ENCODE measurements at regions not wholly inside any gene's neighbourhood (a gene's known extent, or its start where the extent isn't known, plus 50 kb on each side); places are given as distances from the start of the nearest gene placed in this dataset.
"Not testable (repeated sequence)": the region's sequence is repeated elsewhere in the genome, so short reads cannot be mapped to it uniquely, and the experiment has no call there.

DNA sequence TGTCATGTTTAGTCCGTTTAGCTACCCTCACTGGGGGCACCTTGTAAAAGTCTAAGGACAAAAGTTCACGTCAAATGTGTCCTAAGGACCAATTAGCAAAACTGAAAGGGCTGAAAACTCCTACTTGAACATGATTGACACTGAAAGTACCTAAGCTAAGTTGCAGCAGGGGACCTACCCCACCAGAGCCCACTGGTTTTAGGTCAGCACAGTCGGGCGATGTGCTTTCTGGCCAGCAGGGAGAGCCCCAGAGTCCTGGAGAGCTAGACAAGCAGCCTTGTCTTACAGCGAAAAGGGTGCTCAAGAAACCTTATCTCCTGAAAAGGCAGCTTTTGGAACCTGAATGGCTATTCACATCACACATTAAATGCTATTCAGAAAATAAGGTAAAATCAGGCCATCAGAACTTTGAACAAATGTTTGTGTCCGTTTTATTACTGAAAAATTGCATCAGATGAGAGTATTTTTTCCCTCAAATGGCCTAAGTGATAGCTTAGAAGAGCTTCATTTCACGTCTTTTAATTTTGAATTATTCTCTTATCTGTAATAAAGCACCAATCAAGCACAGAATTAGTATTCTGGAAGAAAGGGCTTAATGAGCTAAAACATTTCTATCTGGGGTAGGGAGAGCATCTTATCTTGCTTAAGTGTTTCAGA is 52.2 kb upstream of the MKI67 start:
- peak; percentile 43 to 54 for DNase-seq

- DNase-seq, result peak; percentile 24 to 56
Observed at GRCh38 chr10:128180843-128181242, 54.6 kb upstream of the MKI67 start.

GRCh38 chr10:128185627-128186026 is 59.4 kb upstream of the MKI67 start:
- no peak for DNase-seq

GRCh38 chr10:128186959-128187787 is 61.0 kb upstream of the MKI67 start:
- DNase-seq, result peak; percentile 32 to 38

- DNase-seq, result no peak
Observed at GRCh38 chr10:128187788-128188185, 61.6 kb upstream of the MKI67 start.

GRCh38 chr10:128189176-128189575 is 63.0 kb upstream of the MKI67 start:
- DNase-seq, result no peak

DNA sequence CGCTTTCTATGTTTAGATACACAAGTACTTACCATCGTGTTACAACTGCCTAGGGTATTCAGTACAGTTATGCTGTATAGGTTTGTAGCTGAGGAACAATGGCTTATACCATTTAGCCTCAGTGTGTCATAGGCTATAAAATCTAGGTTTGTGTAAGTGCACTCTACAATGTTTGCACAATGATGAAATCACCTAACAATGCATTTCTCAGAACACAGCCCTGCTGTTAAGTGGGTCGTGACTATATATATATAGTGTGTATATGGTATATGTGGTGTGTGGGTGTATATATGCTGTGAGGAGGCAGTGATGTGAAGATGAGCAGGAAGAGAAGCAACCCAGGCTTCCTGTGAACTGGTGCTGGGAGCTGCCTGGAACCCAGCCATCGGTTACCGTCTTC is 65.6 kb upstream of the MKI67 start:
- DNase-seq, result no peak

GRCh38 chr10:128201826-128202225 is 75.6 kb upstream of the MKI67 start:
- not testable (repeated sequence) for DNase-seq

DNA sequence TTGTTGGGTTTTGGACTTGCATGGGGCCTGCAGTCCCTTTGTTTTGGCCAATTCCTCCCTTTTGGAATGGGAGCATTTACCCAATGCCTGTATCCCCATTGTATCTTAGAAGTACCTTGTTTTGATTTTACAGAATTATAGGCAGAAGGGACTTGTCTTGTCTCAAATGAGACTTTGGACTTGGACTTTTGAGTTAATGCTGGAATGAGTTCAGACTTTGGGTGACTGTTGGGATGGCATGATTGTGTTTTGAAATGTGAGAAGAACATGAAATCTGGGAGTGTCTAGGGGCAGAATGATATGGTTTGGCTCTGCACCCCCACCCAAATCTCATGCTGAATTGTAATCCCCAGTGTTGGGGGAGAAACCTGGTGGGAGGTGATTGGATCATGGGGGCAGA is 76.8 kb upstream of the MKI67 start:
- no peak for DNase-seq

DNA sequence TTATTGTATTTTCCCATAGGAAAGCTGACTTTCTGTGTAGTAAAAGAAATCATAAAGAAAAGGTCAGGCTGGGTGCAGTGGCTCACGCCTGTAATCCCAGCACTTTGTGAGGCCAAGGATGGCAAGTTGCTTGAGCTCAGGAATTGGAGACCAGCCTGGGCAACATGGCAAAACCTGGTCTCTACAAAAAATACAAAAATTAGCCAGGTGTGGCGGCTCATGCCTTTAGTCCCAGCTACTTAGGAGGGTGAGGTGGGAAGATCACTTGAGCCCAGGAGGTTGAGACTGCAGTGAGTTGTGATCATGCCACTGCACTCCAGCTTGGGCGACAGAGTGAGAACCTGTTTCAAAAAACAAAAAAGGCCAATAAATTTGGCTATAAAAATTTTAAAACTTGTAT is 79.4 kb upstream of the MKI67 start:
- not testable (repeated sequence) for DNase-seq

- DNase-seq, result no peak
Observed at GRCh38 chr10:128206676-128207075, 80.5 kb upstream of the MKI67 start.

DNA sequence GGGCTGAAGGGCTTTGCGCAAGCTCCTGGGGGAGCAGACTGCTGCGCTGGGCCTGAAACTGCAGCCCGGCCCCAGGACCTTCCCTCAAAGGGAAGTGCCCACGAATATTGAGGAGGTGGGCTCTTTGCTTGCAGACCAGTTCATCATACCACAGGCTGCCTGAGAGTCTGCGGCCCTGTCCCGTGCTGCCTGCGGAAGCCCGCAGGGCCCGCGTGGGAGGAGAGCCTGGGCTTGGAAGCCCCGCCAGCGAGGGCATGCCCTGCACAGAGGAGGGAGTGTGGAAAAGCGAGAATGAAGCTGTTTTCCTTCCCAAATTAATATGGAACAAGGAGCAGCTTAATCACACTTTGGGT is 83.6 kb upstream of the MKI67 start:
- no peak for DNase-seq

DNA sequence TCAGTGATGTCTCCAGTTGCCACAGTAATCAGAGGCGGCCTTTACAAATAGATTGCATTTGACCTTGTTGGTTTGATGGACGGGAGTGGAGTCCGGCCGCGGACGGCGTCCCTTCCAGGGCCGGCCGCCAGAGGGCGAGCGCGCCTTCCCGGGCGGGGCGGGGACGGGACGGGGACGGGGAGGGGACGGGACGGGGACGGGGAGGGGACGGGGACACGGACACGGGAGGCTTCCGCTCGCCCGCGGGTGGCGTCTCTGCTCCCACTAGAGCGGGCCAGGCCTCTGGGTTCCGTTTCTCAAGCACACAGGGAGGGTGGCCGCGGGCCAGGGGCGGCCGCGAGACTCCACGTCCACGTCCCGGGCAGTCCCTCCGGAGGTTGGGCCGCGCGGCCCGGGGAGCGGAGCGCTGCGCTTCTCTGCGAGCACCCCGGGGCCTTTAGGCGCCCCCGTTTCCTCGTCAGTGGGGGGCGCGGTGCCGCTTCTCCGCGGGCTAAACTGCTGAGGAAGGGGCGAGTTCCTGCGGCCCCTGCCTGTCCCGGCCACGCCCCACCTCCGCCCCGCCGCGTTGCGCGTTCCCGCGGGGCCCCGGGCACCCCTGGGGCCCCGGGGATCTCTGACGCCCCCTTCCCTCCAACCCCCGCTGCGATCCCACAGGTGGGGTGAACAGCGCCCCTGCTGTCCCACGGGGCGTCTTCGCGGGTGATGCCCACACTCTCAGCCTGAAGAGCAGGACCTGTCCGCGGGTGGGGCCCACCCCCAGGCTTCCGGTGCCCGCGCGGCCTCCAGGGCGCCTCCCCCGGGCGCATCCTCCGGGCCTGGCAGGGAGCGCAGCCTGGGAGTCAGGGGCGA is 84.2 kb upstream of the MKI67 start:
- peak; percentile 76 to 81 for DNase-seq

DNA sequence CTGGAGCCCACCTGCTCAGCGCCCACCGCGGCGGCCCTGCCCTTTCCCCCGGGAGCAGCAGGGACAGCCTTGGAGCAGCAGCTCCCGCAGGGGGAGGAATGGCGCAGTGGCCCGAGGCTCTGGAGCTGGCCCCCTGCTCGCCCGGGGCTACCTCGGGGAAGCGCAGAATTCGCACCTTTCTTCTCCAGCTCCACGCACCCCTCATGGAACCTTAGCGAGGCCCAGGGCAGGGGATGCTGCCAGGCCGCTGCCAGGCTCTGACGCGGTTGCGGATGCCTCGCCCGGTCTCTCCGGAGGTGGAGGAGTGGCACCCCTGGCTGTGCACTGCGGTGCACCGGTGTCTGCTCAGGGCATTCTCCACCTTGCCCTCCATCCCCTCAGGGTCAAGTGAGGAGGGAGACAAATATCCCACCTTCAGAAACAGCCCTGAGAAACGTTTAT is 84.9 kb upstream of the MKI67 start:
- DNase-seq, result peak in 1 of 2 donors; percentile 8

- DNase-seq, result peak; percentile 85 to 86
Observed at GRCh38 chr10:128211953-128212727, 85.9 kb upstream of the MKI67 start.

DNA sequence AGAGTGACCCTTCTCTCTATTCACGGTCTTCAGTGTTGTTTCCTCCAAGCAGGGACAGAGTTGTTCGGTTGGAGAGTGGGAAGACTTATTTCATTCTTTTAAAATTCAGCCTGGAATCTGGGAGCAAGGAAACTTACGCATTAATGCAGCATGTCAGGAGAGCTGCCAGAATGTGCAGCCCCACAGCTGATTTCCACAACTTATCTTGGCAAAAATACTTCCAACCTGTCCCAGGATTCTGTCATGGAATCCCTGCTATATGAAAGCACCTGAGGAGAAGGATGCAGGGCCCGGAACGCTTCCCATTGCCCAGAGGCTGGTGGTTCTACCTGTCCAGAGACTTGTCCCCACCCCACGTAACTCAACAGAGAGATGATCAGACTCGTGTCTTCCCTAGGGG is 86.9 kb upstream of the MKI67 start:
- DNase-seq, result no peak

GRCh38 chr10:128215733-128216132 is 89.5 kb upstream of the MKI67 start:
- DNase-seq, result no peak

DNA sequence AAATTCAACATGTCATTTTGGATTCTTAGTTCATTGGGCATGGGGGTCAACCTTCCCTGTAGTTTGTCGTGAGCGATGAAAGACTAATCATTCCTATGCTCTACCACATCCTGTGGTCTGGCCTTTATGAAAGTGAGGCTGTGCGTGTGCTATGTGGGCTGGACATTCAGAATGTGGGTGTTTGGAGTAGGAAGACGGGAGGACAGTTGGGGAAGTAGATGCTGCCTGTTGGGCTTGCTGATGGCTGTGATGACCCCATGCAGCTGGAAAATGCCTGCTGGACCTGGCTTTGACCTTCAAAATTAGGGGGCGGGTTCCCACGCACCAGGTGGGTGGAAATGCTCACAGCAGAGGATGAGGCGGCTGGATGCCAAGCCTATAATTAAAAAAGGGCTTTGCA is 90.9 kb upstream of the MKI67 start:
- no peak for DNase-seq

DNA sequence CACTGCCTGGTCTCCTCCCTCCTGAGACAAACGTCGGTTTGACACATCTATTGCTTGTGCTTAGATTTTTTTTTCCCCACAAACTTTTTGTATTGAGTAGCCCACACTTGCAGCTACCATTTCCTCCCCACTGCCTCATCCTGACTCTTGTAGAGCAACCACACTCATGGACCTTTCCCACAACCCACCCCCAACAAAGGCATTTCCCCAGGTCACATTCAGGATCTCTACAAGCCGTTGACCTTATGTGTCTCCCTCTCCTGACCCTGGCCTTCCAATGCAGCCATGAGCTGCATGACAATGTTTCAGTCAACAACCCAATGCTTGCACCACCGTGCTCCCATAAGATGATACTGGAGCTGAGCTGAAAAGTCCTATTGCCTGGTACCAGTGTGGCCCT is 91.9 kb upstream of the MKI67 start:
- no peak for DNase-seq

GRCh38 chr10:128219295-128219694 is 93.1 kb upstream of the MKI67 start:
- DNase-seq, result no peak

DNA sequence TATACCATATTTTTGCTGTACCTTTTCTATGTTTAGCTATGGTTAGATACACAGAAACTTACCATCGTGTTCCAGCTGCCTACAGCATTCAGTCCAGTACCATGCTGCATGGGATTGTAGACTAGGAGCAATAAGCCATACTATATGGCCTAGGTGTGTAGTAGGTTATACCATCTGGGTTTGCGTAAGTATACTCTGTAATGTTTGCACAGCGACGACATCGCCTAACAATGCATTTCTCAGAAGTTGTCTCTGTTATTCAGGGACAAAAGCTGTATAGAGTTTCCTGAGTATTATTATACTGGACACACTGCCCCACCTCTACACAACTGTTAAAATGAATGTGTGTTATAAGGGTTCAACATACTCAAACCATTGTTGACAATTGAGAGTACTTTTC is 93.8 kb upstream of the MKI67 start:
- no peak for DNase-seq

- no peak for DNase-seq
Observed at GRCh38 chr10:128221117-128221516, 94.9 kb upstream of the MKI67 start.

DNA sequence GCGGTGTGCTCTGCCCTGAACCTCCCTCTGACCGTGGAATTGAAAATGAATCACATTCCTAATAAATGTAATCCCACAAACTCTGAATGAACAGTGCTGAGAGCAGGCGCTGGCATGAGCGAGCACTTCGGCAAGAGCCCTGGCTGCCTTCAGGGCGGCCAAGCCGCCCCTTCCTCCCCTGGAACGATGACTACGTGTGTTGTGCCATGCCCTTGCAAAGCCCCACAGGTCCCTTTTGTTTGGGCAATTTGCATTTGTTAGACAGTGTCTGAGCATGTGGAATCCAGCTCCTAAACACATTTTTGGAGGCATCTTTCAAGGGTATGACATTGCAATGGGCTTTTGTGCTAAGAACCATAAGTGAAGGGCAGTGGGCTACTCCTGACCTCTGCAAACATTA is 95.6 kb upstream of the MKI67 start:
- no peak for DNase-seq

Data from CD4-positive, alpha-beta T cell treated with Interleukin-4 for 1 hour (primary cell).